ENCODE measurements at regions not wholly inside any gene's neighbourhood (a gene's known extent, or its start where the extent isn't known, plus 50 kb on each side); places are given as distances from the start of the nearest gene placed in this dataset.
"Not testable (repeated sequence)": the region's sequence is repeated elsewhere in the genome, so short reads cannot be mapped to it uniquely, and the experiment has no call there.

GRCh38 chr1:78333502-78333901 lies 157.3 kb upstream of the PTGFR start:
- WGBS, 3 donors = 16 to 25% (median 22%) methylated on average over 4 of the region's 4 CpGs
- no peak overlapping the region for H3K4me3 ChIP-seq
- no peak overlapping the region for H3K27ac ChIP-seq
- ATAC-seq = no peak
- intact Hi-C loops (cut with DNase I) = loop anchor here in 1 of 2 donors (5.0 kb wide), 1 partner anchor 49 kb away; no protein-coding TSS in a partner anchor
- H3K36me3 ChIP-seq (ENCODE audit: insufficient read depth in 1 of 2, low read depth in 1 of 2) = no peaks in the 10 kb centered on the region
- no peaks in the 10 kb centered on the region for H3K4me1 ChIP-seq
- TF ChIP-seq CTCF (IDR thresholded peaks at IDR 0.05) = peak; percentile 24
- DNase-seq = no peak
- no peaks in the 10 kb centered on the region for H3K9me3 ChIP-seq
- no peaks in the 10 kb centered on the region for H3K27me3 ChIP-seq (ENCODE audit: insufficient read depth in 3 of 3, low read length in 2 of 3)

- H3K9me3 ChIP-seq = no peaks in the 10 kb centered on the region
- 62 to 65% (median 63%) methylated on average over 2 of the region's 2 CpGs for whole genome bisulfite sequencing, 3 donors
- no peak overlapping the region for H3K4me3 ChIP-seq
- no peaks in the 10 kb centered on the region for H3K36me3 ChIP-seq (ENCODE audit: insufficient read depth in 1 of 2, low read depth in 1 of 2)
- no peak for DNase-seq
- intact Hi-C loops (cut with DNase I) = loop anchor here in 1 of 2 donors (5.0 kb wide), 1 partner anchor 48 kb away; no protein-coding TSS in a partner anchor
- no peaks in the 10 kb centered on the region for H3K4me1 ChIP-seq
- no peak overlapping the region for H3K27ac ChIP-seq
- no peak for ATAC-seq
- no peak for TF ChIP-seq CTCF (IDR thresholded peaks at IDR 0.05)
- no peaks in the 10 kb centered on the region for H3K27me3 ChIP-seq (ENCODE audit: insufficient read depth in 3 of 3, low read length in 2 of 3)
Measured at GRCh38 chr1:78334114-78334513, 156.7 kb upstream of the PTGFR start.

GRCh38 chr1:78334952-78335351 lies 155.8 kb upstream of the PTGFR start:
- 49 to 52% (median 50%) methylated on average over 4 of the region's 4 CpGs for WGBS, 3 donors
- TF ChIP-seq CTCF (IDR thresholded peaks at IDR 0.05) = no peak
- H3K27ac ChIP-seq = no peak overlapping the region
- H3K27me3 ChIP-seq (ENCODE audit: insufficient read depth in 3 of 3, low read length in 2 of 3) = no peaks in the 10 kb centered on the region
- no peaks in the 10 kb centered on the region for H3K9me3 ChIP-seq
- intact Hi-C loops (cut with DNase I) = loop anchor here in 1 of 2 donors (5.0 kb wide), 1 partner anchor 47 kb away; no protein-coding TSS in a partner anchor
- DNase-seq = no peak
- no peak overlapping the region for H3K4me3 ChIP-seq
- no peaks in the 10 kb centered on the region for H3K36me3 ChIP-seq (ENCODE audit: insufficient read depth in 1 of 2, low read depth in 1 of 2)
- H3K4me1 ChIP-seq = no peaks in the 10 kb centered on the region
- ATAC-seq = peak; percentile 25 to 68 (median 34)

- H3K4me3 ChIP-seq; intact Hi-C loops (cut with DNase I); ATAC-seq; H3K27ac ChIP-seq; H3K4me1 ChIP-seq; H3K27me3 ChIP-seq (ENCODE audit: insufficient read depth in 3 of 3, low read length in 2 of 3); H3K36me3 ChIP-seq (ENCODE audit: insufficient read depth in 1 of 2, low read depth in 1 of 2); DNase-seq; H3K9me3 ChIP-seq: not testable (repeated sequence)
- 84 to 90% (median 89%) methylated on average over 3 of the region's 3 CpGs for WGBS, 3 donors
Measured at GRCh38 chr1:78336751-78337150, 154.0 kb upstream of the PTGFR start.

GRCh38 chr1:78339490-78339889 lies 151.3 kb upstream of the PTGFR start:
- H3K4me3 ChIP-seq = no peak overlapping the region
- no peak for ATAC-seq
- H3K4me1 ChIP-seq = no peaks in the 10 kb centered on the region
- 77 to 92% (median 90%) methylated on average over 1 of the region's 1 CpG for WGBS, 3 donors
- no peak overlapping the region for H3K27ac ChIP-seq
- H3K9me3 ChIP-seq = no peaks in the 10 kb centered on the region
- TF ChIP-seq CTCF (IDR thresholded peaks at IDR 0.05) = no peak
- H3K27me3 ChIP-seq (ENCODE audit: insufficient read depth in 3 of 3, low read length in 2 of 3) = no peaks in the 10 kb centered on the region
- intact Hi-C loops (cut with DNase I) = no loop called here
- H3K36me3 ChIP-seq (ENCODE audit: insufficient read depth in 1 of 2, low read depth in 1 of 2) = no peaks in the 10 kb centered on the region
- DNase-seq = no peak

Measured in psoas muscle (tissue), 7 donors.